ENCODE measurements at regions not wholly inside any gene's neighbourhood (a gene's known extent, or its start where the extent isn't known, plus 50 kb on each side); places are given as distances from the start of the nearest gene placed in this dataset.

GRCh38 chr18:59048048-59048363 lies 91.7 kb upstream of the SEC11C start:
- TF ChIP-seq ZMAT5 (CRISPR knock-in tag; IDR thresholded peaks at IDR 0.05; ENCODE audit: borderline replicate concordance, low read depth) (no peak), POLR2AphosphoS5 (IDR thresholded peaks at IDR 0.05; ENCODE audit: low read depth, low read length) (no peak), CBX5 (CRISPR knock-in tag; IDR thresholded peaks at IDR 0.05; ENCODE audit: borderline replicate concordance) (no peak)

Data from HepG2 (cell line).